HCT116 (cell line): ENCODE measurements at regions not wholly inside any gene's neighbourhood (a gene's known extent, or its start where the extent isn't known, plus 50 kb on each side); places are given as distances from the start of the nearest gene placed in this dataset.

Source experiments
- ATAC-seq: fragments of 200-7000 bp; cut with Tn5 transposase; 2 replicates; pipeline ENCODE4 v1.9.1; 2020; ENCODE audit warnings: mild to moderate bottlenecking, moderate library complexity
- BruUV-seq: library from RNA; stranded (reverse); fragments of 400-500 nt; replicated peaks from 2 replicates; lab custom pipeline; 2021; lab: Mats Ljungman, UMichigan
- CTCF ChIA-PET: fragments of 300-600 bp; sonication (Branson Sonifier 250); formaldehyde crosslinking; loops from one replicate; lab custom pipeline; 2021; ENCODE audit warnings: antibody characterized with exemption; lab: Charles Lee
- POLR2A ChIA-PET: fragments of 300-600, 350-600 bp; sonication (Branson Sonifier 250); formaldehyde crosslinking; loops from one replicate; lab custom pipeline; 2021; ENCODE audit warnings: antibody characterized with exemption; lab: Charles Lee
- RAD21 ChIA-PET, 2 experiments: fragments of 300-600 bp; sonication (Branson Sonifier 250); formaldehyde crosslinking; loops; one replicate each; lab custom pipeline; 2023; ENCODE audit warnings: low total read pairs in 2 of 2; ENCODE audit not compliant: uncharacterized antibody in 2 of 2, unreplicated experiment in 2 of 2, low non-redundant PET in 1 of 2; lab: Charles Lee
- DNase-seq: peaks from one replicate; pipeline ENCODE4 v3.0.0-alpha.2; 2010; ENCODE audit warnings: low read depth, low spot score
- H2AFZ ChIP-seq: fragments of 200-600 bp; shearing (Covaris generic), sonication (generic); 2 replicates; pipeline ENCODE4 v1.6.1; 2017; ENCODE audit warnings: low read depth, mixed run types, mixed read lengths, antibody characterized with exemption, low read length; ENCODE audit not compliant: poor library complexity, severe bottlenecking
- H3K27ac ChIP-seq: 2 replicates; pipeline ENCODE4 v1.5.1; 2012; ENCODE audit warnings: low read depth, low read length
- H3K27me3 ChIP-seq: fragments of 200-600 bp; sonication (generic); 2 replicates; pipeline ENCODE4 v1.6.1; 2016; ENCODE audit warnings: mixed run types, low read length, mixed read lengths; ENCODE audit not compliant: insufficient read depth
- H3K36me3 ChIP-seq, 2 experiments: fragments of 200-500 bp in 1 of 2; fragments of 200-600 bp in 1 of 2; sonication (Bioruptor generic) in 1 of 2; sonication (generic) in 1 of 2; 2 replicates each; pipeline versions ENCODE4 v1.5.1 to v1.6.1; 2014 to 2016; ENCODE audit warnings: low read length in 2 of 2, inconsistent platforms in 1 of 2, mixed read lengths in 1 of 2, mixed run types in 1 of 2; ENCODE audit not compliant: insufficient read depth in 2 of 2, control insufficient read depth in 1 of 2
- H3K4me1 ChIP-seq, 2 experiments: fragments of 200-600 bp in 1 of 2; sonication (generic) in 1 of 2; 2 replicates each; pipeline versions ENCODE4 v1.5.1 to v1.6.1; 2012 to 2017; ENCODE audit warnings: low read length in 2 of 2, inconsistent platforms in 1 of 2, mild to moderate bottlenecking in 1 of 2, mixed read lengths in 1 of 2, mixed run types in 1 of 2, moderate library complexity in 1 of 2; ENCODE audit not compliant: insufficient read depth in 2 of 2, control insufficient read depth in 1 of 2
- H3K4me2 ChIP-seq: fragments of 200-600 bp; sonication (generic); 2 replicates; pipeline ENCODE4 v1.6.1; 2017; ENCODE audit warnings: mixed run types, low read length, mixed read lengths
- H3K4me3 ChIP-seq, 2 experiments: fragments of 200-600 bp in 1 of 2; sonication (generic) in 1 of 2; replicated peaks in 1 of 2; 2 replicates each; pipeline ENCODE4 v1.5.1; 2011 to 2016; ENCODE audit warnings: low read length in 2 of 2, control low read depth in 1 of 2, low read depth in 1 of 2, mild to moderate bottlenecking in 1 of 2, mixed read lengths in 1 of 2, mixed run types in 1 of 2
- H3K79me2 ChIP-seq: fragments of 200-600 bp; sonication (generic); 2 replicates; pipeline ENCODE4 v1.6.1; 2017; ENCODE audit warnings: mild to moderate bottlenecking, mixed run types, low read length, moderate library complexity, mixed read lengths; ENCODE audit not compliant: insufficient read depth
- H3K9ac ChIP-seq: fragments of 200-600 bp; sonication (generic); 2 replicates; pipeline ENCODE4 v1.6.1; 2016; ENCODE audit warnings: low read length, mixed read lengths
- H3K9me2 ChIP-seq: fragments of 200-600 bp; sonication (generic), shearing (Covaris generic); 2 replicates; pipeline ENCODE4 v1.6.1; 2017; ENCODE audit warnings: mixed run types, mild to moderate bottlenecking, moderate library complexity; ENCODE audit not compliant: insufficient read depth
- H3K9me3 ChIP-seq, 2 experiments: fragments of 200-500 bp in 1 of 2; fragments of 200-600 bp in 1 of 2; sonication (Bioruptor generic) in 1 of 2; sonication (generic) in 1 of 2; 2 replicates each; pipeline ENCODE4 v1.6.1; 2014 to 2017; ENCODE audit warnings: low read length in 2 of 2, mixed read lengths in 2 of 2, inconsistent platforms in 1 of 2, low read depth in 1 of 2, mild to moderate bottlenecking in 1 of 2, mixed run types in 1 of 2, moderate library complexity in 1 of 2; ENCODE audit not compliant: control insufficient read depth in 1 of 2, insufficient read depth in 1 of 2
- H4K20me1 ChIP-seq: fragments of 200-600 bp; sonication (generic), shearing (Covaris generic); 2 replicates; pipeline ENCODE4 v1.6.1; 2017; ENCODE audit warnings: mixed run types, mild to moderate bottlenecking, moderate library complexity; ENCODE audit not compliant: insufficient read depth
- ATF3 ChIP-seq: IDR thresholded peaks from 2 replicates; pipeline ENCODE4 v1.6.1; 2012
- CBX3 ChIP-seq: IDR thresholded peaks from 2 replicates; pipeline ENCODE4 v1.6.1; 2012; ENCODE audit warnings: low read depth
- CEBPB ChIP-seq: IDR thresholded peaks from 2 replicates; pipeline ENCODE4 v1.6.1; 2012; ENCODE audit warnings: low read depth
- CTCF ChIP-seq, 3 experiments: fragments of 200-600 bp in 1 of 3; sonication (generic) in 1 of 3; IDR thresholded peaks in 2 of 3; conservative IDR thresholded peaks in 1 of 3; 2 replicates each; pipeline ENCODE4 v1.5.1; 2012 to 2017; ENCODE audit warnings: low read depth in 2 of 3, low read length in 2 of 3, antibody characterized with exemption in 1 of 3, borderline replicate concordance in 1 of 3, control low read depth in 1 of 3, mild to moderate bottlenecking in 1 of 3, mixed read lengths in 1 of 3, mixed run types in 1 of 3, moderate library complexity in 1 of 3; ENCODE audit not compliant: insufficient read depth in 1 of 3
- EGR1 ChIP-seq: IDR thresholded peaks from 2 replicates; pipeline ENCODE4 v1.6.1; 2012; ENCODE audit warnings: low read depth
- EZH2 ChIP-seq: fragments of 200-600 bp; sonication (generic); IDR thresholded peaks from 2 replicates; pipeline ENCODE4 v1.6.1; 2017; ENCODE audit warnings: antibody characterized with exemption, mixed run types
- EZH2phosphoT487 ChIP-seq: fragments of 200-600 bp; IDR thresholded peaks from 2 replicates; pipeline ENCODE4 v1.6.1; 2018; ENCODE audit warnings: antibody characterized with exemption, borderline replicate concordance
- JUND ChIP-seq: IDR thresholded peaks from 2 replicates; pipeline ENCODE4 v1.6.1; 2012
- POLR2A ChIP-seq: IDR thresholded peaks from 2 replicates; pipeline ENCODE4 v1.7.0; 2011; ENCODE audit warnings: borderline replicate concordance; ENCODE audit not compliant: insufficient read depth, insufficient read length; ENCODE audit errors: extremely low read depth
- POLR2AphosphoS5 ChIP-seq: IDR thresholded peaks from 2 replicates; pipeline ENCODE4 v1.6.1; 2011; ENCODE audit warnings: mild to moderate bottlenecking, low read depth, low read length, moderate library complexity
- RAD21 ChIP-seq: IDR thresholded peaks from 2 replicates; pipeline ENCODE4 v1.6.1; 2012; ENCODE audit warnings: low read depth, mild to moderate bottlenecking
- SIN3A ChIP-seq: IDR thresholded peaks from 2 replicates; pipeline ENCODE4 v1.6.1; 2012; ENCODE audit warnings: low read depth
- SRF ChIP-seq: IDR thresholded peaks from 2 replicates; pipeline ENCODE4 v1.6.1; 2012; ENCODE audit warnings: low read depth
- TCF7L2 ChIP-seq: IDR thresholded peaks from 2 replicates; pipeline ENCODE4 v1.7.0; 2011; ENCODE audit warnings: borderline replicate concordance, inconsistent platforms; ENCODE audit not compliant: insufficient read depth, insufficient read length; ENCODE audit errors: extremely low read depth
- ZFX ChIP-seq: fragments of 450-650 bp; IDR thresholded peaks from 2 replicates; pipeline ENCODE4 v1.6.1; 2017
- intact Hi-C: fragments of 100-400 bp; cut with micrococcal nuclease; formaldehyde crosslinking; loops from 2 replicates; pipeline ENCODE4 v1.10.0; 2022
- TF ChIP-seq, protein P1 (sequence below): IDR thresholded peaks from 2 replicates; pipeline ENCODE4 v1.6.1; 2011; ENCODE audit warnings: mild to moderate bottlenecking, low read length, moderate library complexity; ENCODE audit not compliant: insufficient replicate concordance; ENCODE audit errors: extremely low read depth
- TF ChIP-seq, protein P2 (sequence below): IDR thresholded peaks from 2 replicates; pipeline ENCODE4 v1.6.1; 2012

- Histone ChIP-seq H3K4me1 (no peaks in the 10 kb centered on the region), H3K9ac (no peak overlapping the region), H3K4me2 (no peak overlapping the region), H4K20me1 (no peaks in the 10 kb centered on the region), H3K9me3 (no peaks in the 10 kb centered on the region), H3K27ac (no peak overlapping the region), H2AFZ (no peak overlapping the region), H3K79me2 (no peaks in the 10 kb centered on the region), H3K9me2 (no peaks in the 10 kb centered on the region), H3K4me3 (no peak overlapping the region), H3K27me3 (peaks cover 8% of the 10 kb centered on the region; the same call in 1 of the 2 replicates), H3K36me3 (no peaks in the 10 kb centered on the region)
- ChIA-PET CTCF (no interaction called here), RAD21 (no interaction called here), POLR2A (no interaction called here)
- ATAC-seq = no peak
- TF ChIP-seq, protein P1, sequence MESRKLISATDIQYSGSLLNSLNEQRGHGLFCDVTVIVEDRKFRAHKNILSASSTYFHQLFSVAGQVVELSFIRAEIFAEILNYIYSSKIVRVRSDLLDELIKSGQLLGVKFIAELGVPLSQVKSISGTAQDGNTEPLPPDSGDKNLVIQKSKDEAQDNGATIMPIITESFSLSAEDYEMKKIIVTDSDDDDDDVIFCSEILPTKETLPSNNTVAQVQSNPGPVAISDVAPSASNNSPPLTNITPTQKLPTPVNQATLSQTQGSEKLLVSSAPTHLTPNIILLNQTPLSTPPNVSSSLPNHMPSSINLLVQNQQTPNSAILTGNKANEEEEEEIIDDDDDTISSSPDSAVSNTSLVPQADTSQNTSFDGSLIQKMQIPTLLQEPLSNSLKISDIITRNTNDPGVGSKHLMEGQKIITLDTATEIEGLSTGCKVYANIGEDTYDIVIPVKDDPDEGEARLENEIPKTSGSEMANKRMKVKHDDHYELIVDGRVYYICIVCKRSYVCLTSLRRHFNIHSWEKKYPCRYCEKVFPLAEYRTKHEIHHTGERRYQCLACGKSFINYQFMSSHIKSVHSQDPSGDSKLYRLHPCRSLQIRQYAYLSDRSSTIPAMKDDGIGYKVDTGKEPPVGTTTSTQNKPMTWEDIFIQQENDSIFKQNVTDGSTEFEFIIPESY = no peak
- TF ChIP-seq ZFX (no peak), CEBPB (no peak), TCF7L2 (no peak), RAD21 (no peak), EGR1 (no peak), POLR2A (no peak), ATF3 (no peak), EZH2 (no peak), SRF (no peak), CTCF (IDR thresholded peaks at IDR 0.05 in 2 of 3, conservative IDR thresholded peaks at IDR 0.05 in 1 of 3; ENCODE audit: borderline replicate concordance in 1 of 3, insufficient read depth in 1 of 3, low read depth in 2 of 3, low read length in 2 of 3) (no peak), CBX3 (no peak), EZH2phosphoT487 (no peak), SIN3A (no peak), JUND (no peak), POLR2AphosphoS5 (no peak)
- TF ChIP-seq, protein P2, sequence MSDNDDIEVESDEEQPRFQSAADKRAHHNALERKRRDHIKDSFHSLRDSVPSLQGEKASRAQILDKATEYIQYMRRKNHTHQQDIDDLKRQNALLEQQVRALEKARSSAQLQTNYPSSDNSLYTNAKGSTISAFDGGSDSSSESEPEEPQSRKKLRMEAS = no peak
- no peak for DNase-seq
- intact Hi-C loops = no loop called here
- no TSS peak for BruUV-seq
Measured at GRCh38 chr6:167708501-167709094, 118.1 kb upstream of the AFDN start.
